Stimulated activated CD8-positive, alpha-beta memory T cell treated with anti-CD3 and anti-CD28 coated beads, Interleukin-4, amount 100 ng/mL, for 48 hours (primary cell): ENCODE measurements at regions not wholly inside any gene's neighbourhood (a gene's known extent, or its start where the extent isn't known, plus 50 kb on each side); places are given as distances from the start of the nearest gene placed in this dataset.
"Not testable (repeated sequence)": the region's sequence is repeated elsewhere in the genome, so short reads cannot be mapped to it uniquely, and the experiment has no call there.

Source experiments
- DNase-seq: peaks from one replicate; pipeline ENCODE4 v3.0.0-alpha.2; 2020

DNA sequence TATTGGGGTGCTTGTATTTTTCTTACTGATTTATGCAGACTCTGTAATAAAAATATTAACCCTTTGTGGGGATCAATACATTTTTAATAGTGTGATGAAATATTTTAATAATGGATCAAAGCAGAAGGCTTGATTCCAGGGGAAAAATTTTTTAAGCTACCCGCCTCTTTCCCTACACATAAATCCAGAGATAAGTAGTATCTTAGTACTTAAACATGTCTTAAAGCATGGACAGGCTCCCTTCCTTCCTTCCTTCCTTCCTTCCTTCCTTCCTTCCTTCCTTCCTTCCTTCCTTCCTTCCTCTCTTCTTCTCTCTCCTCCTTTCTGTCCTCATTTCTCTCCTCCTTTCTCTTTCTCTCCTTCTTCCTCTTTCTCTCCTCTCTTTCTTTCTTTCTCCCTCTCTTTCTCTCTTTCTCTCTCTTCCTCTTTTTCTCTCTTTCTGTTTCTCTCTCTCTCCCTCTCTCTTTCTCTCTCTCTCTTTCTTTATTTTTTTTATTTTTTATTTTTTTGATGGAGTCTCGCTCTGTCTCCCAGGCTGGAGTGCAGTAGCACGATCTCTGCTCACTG lies 78.0 kb upstream of the SPRY4 start:
- DNase-seq, result no peak

DNA sequence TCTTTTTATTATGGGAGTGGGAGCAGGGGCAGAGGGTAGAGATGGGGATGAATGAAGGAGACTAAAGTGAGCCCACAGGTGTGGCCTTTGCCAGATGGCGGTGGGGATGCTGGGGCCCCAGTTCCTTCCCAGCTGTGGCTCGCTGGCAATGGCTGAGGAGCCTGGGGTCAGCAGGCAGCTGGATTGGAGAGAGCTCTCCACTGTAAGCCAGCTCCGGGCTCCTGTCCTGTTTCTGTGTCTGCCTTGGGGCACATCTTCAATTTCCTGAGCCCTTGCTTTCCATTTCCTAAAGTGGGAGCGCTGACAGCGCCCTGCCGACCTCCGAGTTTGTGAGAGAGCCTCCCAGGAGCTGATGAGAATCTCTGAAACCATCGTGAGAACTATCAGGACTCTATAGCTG lies 75.6 kb upstream of the SPRY4 start:
- DNase-seq, result no peak

DNA sequence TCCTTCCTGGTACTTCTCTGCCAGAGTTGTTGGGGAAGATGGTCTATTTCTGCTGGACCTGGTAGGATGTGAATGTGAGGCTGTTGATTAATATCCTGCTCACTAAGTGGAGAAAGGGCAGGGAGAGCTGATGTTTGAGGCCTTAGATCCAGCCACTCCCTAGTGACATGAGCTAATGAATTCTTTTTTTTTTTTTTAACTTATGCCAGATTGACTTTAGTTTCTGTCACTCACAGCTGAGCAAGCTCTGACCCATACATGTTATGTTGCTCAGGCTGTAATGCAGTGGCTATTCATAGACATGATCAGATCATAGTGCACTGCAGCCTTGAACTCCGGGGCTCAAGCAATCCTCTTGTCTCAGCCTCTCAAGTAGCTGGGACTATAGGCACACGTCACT lies 75.1 kb upstream of the SPRY4 start:
- DNase-seq, result no peak

DNA sequence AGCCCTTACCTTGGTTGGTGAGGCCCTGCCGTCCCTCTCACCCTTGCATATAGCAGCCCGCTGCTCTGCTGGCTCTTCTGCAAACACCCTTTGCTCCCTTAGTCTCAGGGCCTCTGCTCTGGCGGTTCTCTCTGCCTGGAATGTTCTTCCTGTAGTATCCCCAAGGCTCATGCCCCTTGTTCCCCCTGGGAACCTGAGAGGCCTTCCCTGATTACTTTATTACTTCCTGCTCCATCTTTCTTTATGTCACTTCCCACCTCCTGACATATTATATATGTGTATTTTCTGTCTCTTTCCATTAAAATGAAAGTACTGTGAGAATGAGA lies 73.9 kb upstream of the SPRY4 start:
- DNase-seq, result no peak

DNA sequence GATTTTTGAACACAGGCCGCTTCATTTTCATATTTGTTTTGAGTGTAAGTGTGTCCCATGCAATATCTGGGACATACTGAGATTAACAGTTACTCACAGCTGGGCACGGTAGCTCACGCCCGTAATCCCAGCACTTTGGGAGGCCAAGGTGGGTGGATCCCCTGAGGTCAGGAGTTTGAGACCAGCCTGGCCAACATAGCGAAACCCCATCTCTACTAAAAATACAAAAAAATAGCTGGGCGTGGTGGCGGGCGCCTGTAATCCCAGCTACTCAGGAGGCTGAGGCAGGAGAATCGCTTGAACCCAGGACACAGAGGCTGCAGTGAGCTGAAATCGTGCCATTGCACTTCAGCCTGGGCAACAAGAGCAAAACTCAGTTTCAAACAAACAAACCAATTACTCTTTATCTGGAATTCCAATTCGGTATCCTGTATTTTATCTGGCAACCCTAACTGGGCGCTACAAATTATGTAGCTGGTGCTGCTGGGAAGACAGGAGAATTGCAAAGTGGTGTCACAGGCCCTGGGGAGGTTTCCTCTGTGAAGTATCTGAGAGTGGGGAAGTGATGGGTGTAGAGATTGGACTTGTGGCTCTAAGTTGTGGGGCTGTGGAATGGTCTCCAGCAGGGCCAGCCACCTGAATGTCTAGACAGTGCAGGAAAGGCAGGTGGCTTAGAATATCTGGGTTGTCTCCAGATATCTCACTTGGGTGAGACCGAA lies 73.3 kb upstream of the SPRY4 start:
- DNase-seq, result not testable (repeated sequence)

DNA sequence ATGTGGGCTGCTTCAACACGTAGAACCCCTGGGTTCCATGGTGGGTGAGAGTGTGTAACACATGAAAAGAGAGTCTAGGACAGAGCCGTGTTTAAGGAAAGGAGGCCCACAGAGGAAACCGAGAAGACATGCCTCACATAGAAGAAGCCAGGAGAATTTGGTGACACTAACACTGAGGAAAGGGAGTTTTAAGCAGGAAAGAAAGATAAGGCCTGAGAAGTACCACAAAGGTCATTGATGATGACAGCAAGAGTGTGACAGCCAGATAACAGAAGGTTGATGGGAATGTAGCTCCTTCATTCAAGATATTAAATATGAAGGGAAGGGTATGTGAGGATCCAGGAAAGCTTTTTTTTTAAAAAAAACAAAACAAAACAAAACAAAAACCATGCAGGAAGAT lies 72.4 kb upstream of the SPRY4 start:
- DNase-seq, result no peak

DNA sequence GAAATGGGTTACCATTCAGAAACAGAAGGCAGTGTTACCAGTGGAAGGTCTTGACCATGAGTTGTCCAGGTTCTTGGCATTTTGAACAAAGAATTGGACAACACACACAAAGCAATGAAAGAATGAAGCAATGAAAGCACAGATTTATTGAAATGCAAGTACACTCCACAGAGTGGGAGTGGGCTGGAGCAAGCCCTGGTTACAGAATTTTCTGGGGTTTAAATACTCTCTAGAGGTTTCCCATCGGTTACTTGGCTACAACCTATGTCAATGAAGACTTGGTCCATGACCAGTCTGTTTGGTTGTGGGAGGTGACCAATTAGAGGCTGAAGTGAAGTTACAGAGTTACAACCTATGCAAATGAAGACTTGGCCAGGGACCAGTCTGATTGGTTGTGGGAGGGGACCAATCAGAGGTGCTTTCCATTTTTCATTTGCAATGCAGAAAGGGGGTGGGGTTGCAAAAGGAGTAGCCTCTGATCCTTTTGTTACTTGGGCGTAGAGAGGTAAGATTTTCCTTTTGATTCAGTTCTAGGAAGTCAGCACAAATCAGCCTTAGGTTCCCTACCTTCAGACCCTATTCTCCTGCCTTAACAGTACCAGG lies 71.7 kb upstream of the SPRY4 start:
- DNase-seq, result no peak

DNA sequence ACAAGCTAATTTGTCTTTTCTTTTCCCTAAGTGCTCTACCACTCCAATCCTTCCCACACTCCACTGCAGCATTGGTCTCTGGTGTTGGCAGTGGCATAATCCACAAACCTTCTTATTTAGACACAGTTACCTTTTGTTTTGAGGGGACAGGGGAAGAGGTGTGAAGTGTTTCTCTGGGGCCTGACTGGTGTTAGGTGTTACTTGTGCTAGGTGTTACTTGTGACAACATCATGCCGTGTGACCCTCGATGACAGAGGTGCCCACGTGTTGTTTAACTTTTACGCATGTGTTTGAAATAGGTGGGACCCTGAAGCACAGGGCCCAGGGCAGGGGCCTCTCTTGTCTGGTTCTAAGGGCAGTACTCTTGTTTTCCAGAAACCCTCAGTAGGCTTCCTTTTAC lies 70.5 kb upstream of the SPRY4 start:
- DNase-seq, result no peak

DNA sequence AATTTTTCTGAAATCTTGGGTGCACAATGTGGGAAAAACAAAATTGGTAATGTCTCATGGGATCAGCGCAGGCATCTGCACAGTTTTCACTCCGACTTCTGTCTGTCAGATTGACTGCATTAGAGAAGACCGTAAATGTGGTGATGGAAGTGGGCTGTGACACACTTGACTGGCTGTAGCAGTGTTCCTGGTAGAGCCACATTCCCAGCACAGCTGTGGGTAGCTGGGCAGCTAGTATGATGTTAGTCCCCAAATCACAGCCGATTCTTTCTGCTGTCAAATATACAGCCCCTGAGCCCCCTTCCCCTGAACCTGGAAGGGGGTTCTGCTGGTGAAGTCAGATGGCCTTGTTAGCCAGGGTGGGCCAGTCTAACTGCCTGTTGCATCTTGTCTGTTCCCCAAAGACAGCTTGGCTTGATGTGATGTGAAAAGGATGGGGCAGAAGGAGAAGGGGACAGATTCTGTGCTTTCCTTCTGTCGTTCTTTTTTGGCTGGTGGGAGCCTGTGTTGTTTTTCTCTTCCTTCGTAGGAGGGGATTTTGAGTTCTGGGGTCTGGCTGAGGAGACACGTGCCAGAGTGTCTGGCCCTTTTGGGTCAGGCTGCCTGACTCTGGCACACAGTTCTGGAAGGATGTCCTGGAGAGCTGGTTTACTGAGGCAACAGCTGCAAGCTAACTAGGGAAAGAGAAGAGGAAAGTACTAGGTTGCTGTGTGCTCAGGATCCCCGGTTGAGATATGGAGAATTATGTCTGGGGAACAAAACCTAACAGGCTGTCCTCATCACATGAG lies 66.4 kb upstream of the SPRY4 start:
- DNase-seq, result no peak

DNA sequence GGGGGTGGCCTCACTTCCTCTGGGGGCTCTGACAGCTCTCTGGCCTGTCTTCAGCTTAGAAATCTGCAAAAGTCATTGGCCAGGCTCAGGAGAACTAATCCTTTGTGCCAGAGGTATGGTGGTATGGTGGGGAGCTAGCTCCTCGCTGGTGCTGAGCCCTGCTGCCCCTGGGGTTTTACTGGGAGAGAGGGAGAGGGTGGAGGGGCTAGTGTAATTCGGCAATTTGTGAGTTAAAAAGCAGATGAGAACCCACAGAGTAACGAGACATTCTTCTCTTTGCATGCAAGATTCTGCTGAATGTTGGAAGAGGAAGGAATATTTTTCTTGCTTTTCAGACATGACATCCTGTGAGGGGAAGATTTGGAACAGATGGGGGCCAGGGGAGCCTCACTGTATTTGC lies 65.5 kb upstream of the SPRY4 start:
- no peak for DNase-seq

DNA sequence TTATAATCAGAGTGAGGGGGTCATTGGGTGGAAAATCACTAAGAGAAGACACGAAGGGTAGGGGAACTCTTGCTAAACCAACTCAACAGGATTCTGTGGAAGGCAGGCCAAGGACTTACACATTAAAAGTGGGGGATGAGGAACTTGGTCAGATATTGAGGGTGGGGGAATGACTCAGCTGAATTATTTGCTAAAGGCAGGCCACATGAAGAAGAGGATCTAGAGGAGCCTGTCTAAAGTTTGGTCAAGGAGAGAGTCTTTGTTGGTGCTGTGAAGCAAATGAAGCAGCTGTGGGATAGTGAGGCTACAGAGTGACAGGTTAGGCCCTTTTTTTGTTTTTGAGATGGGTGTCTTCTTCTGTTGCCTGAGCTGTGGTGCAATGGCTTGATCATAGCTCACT lies 63.9 kb upstream of the SPRY4 start:
- no peak for DNase-seq

DNA sequence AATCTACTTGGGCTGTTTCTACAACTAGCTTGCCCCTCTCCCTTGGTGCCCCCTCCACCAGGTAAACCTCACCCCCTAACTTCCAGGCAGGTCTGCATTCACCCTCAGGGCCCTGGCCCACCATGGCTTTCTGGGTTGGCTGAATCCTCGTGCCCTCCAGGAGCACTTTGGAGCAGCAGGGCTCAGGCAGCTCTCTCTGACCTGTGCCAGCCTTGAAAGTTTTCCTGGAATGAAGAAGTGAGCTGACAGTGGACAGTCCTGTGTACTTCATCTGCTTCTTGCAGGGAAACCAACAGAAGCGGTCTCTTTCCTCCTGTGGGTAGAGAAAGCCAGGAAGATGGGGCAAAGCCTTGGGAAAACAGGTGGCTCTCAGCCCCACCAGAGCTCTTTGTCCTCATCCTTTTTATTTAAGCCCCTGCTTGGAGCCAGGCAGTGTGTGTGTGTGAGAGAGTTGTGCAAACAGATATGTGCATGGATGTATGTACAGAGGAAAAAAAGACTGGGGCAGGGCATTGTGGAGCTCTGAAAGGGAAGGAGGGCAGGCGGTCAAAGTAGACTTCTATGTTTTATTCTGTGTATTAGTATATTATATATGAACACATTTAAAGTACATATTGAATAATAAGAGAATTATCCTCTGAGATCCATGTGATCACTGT lies 62.3 kb upstream of the SPRY4 start:
- no peak for DNase-seq

DNA sequence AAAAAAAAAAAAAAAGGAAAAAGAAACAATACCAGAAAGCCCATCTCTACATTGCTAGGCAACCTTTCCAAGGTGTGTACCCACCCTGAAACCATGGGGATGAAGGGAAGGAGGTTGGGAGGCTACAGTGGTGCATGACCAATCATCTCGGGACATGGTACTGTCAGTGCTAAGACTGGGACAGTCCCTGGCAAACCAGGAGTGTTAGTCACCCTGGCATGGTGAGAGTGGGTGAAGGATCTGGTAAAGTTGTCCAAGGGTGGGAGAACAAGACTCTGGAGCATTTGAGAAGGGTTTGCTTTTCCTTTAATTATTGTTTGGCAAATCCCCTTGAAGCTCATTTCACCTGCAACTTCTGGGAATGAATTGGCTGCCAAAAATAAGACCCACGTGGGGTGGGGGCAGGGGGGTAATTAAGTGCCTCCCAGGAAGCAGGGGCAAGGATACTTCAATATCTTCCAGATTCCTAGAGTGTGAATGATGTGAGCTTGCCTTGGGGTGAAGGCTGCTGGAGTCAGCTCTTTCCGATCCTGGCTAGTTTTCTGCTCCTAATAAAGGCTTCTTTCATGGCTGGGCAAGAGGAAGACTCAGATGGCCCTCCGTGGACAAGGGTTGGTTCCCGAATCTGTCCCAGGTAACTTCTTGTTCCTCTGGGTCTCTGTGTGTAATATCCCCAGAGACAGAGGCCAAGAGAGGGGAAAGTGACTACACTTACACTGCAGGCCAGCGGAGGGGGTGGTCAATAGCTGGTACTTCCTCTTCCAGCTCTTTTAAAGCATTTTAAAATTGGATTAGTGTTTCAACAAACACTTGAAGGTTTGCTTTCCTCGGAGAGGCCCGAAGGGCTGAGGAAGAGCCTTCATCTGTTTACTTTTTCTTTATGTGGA lies 61.6 kb upstream of the SPRY4 start:
- DNase-seq, result no peak

DNA sequence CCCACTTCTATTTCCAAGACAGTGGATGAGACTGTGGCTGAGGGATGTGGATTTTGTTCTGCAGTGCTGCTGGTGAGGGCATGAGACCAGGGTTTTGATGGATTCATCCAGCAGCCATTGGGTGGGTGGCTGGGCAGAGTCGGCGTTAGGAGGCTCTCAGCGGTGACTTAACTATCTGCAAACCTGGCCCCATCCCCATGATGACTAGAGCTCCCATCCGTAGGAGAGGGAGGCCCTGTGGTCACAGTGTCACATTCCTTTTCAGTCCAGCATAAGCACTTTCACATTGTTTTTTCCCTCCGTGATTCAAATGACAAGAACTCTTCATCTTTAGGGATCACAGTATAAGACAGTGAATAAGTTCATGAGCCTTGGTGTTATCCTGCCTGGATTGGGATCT lies 60.4 kb upstream of the SPRY4 start:
- no peak for DNase-seq

DNA sequence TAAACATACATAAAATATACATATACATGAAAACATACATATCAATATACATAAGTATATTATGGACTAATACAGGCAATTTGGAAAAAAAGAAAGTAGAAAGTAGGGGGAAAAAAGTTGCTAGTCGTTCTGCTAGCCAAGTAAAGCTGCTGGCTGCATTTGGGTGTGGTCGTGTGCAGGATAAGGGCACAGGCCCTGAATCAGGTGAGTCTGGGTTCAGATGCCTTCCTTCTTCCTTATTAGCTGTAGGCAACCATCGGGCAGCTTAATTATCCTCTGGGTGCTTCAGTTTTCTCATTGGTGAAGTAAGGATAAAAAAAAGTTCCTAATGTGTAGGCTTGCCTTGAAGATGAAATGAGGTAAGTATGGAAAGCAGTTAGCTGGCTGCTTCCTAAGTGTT lies 59.2 kb upstream of the SPRY4 start:
- no peak for DNase-seq

DNA sequence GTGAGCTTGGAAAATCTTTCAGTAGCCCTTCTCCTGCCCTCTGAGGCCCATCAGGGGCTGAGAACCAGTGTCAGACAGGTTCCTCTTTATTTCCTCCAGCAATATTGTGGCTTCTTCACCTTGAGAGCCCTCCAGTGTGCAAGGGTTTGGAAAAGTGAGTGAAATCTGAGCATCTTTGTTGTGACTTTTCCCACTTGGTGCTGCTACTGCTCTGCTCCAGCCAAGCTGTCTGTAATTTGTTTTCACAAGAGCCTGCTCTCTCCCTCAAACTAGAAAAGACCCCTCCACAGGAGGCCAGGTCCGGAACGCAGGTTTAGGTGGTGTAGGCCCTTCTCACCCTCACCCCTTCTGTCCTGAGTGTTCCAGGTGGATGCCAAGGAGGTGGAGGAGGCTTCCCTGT lies 57.4 kb upstream of the SPRY4 start:
- no peak for DNase-seq

DNA sequence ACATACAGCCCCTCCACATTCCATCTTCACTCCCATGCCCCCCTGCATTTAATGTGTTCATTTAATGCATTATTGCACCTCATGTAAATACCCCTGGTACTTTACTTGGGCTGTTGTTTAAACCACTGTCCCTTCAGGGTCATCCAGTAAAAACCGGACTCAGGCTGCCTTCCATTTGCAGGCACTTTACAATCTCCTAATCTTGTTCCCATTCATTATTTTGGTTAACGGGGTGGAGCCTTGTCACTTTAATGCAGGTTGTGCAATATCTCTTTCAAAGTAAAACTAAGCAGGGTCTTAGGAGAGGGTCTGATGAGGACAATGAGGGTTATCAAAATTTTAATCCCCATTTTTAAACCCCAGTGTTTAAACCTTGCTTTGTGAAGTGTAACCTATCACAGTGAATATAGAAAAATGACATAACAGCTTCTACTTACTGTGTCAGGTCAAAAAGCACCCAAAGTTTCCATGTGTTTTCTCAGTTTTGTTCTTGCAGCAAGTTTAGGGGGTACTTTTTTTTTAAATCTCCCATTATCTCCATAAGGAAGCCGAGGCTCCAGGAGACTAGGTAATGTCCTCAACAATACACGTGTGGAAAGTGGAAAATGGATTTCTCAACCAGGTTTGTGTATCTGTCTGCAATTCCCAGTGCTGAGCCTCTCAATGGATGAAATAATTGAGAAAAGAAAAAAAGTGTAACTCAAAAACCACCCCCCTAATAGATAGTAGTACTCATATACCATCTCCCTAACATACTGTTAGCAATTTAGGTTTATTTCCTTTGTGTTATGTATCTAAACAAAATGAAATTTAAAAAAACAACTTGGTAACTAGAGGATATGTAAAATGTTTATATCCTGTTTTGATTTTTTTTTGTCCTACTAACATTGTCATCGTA lies 54.2 kb upstream of the SPRY4 start:
- DNase-seq, result no peak

DNA sequence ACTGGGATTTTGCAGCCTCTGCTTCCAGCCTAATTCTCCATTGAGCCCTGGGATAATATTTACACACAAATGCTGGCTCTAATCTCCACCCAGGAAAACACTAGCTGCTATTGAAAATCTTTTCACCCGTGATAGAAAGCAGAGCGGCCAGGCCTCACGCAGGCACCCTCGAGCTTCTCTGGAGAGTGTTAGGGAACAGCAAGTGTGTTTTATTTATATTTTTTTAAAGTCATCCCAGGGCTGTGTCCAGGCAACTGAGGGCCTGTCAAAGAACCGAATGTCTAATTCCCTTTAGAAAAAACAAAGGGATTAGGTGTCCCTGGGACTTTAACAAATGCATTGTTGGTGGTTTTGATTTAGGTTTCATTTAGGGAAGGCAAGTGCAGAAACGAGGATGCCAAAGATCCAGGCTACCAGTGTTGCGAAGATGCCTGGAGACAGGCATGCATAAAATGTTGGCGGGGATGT lies 51.2 kb upstream of the SPRY4 start:
- DNase-seq, result no peak
